ENCODE measurements at regions not wholly inside any gene's neighbourhood (a gene's known extent, or its start where the extent isn't known, plus 50 kb on each side); places are given as distances from the start of the nearest gene placed in this dataset.

- Histone ChIP-seq H3K4me2 (ENCODE audit: low read length) (no peak overlapping the region), H3K4ac (ENCODE audit: low read depth, low read length) (no peak overlapping the region), H2AK5ac (ENCODE audit: low read length) (no peak overlapping the region), H3K36me3 (ENCODE audit: control insufficient read depth in 1 of 2, insufficient read depth in 2 of 2, low read length in 2 of 2) (no peaks in the 10 kb centered on the region), H2BK12ac (ENCODE audit: low read length) (no peak overlapping the region), H3K9ac (ENCODE audit: low read length) (no peak overlapping the region), H3K18ac (ENCODE audit: low read length) (no peak overlapping the region), H4K8ac (ENCODE audit: low read depth, low read length) (no peak overlapping the region), H4K91ac (ENCODE audit: low read depth, low read length) (no peak overlapping the region), H2BK120ac (ENCODE audit: insufficient read depth, low read length, poor library complexity) (no peak overlapping the region), H3K27me3 (ENCODE audit: insufficient read depth, low read length) (no peaks in the 10 kb centered on the region), H3K79me1 (ENCODE audit: low read length) (no peaks in the 10 kb centered on the region), H4K12ac (ENCODE audit: low read depth, low read length) (no peak overlapping the region), H3K4me1 (ENCODE audit: control insufficient read depth in 1 of 2, insufficient read depth in 2 of 2, low read length in 2 of 2) (no peaks in the 10 kb centered on the region), H3K23ac (ENCODE audit: low read length) (no peak overlapping the region), H3K4me3 (ENCODE audit: low read depth, low read length) (no peak overlapping the region), H2AFZ (ENCODE audit: insufficient read depth, low read length, poor library complexity) (no peak overlapping the region), H3K9me3 (ENCODE audit: insufficient read depth, low read depth, low read length) (no peaks in the 10 kb centered on the region), H2BK5ac (ENCODE audit: low read depth, low read length, poor library complexity) (no peak overlapping the region), H3K27ac (ENCODE audit: low read depth, low read length) (no peak overlapping the region), H3K79me2 (ENCODE audit: control insufficient read depth, insufficient read depth, low read length, poor library complexity) (no peaks in the 10 kb centered on the region), H3K14ac (ENCODE audit: low read length) (no peak overlapping the region)
- WGBS (ENCODE audit: extremely low coverage, insufficient coverage, insufficient read length), result no CpG with 5 or more reads among the region's 1 CpG
- no peak for DNase-seq
These were observed 137.6 kb downstream of the GOLIM4 start for GRCh38 chr3:167958141-167958540.

GRCh38 chr3:167952969-167953368 lies 142.8 kb downstream of the GOLIM4 start:
- Histone ChIP-seq H3K4me3 (ENCODE audit: low read depth, low read length) (no peak overlapping the region), H2AFZ (ENCODE audit: insufficient read depth, low read length, poor library complexity) (no peak overlapping the region), H2BK120ac (ENCODE audit: insufficient read depth, low read length, poor library complexity) (no peak overlapping the region), H3K14ac (ENCODE audit: low read length) (no peak overlapping the region), H3K79me1 (ENCODE audit: low read length) (no peaks in the 10 kb centered on the region), H3K36me3 (ENCODE audit: control insufficient read depth in 1 of 2, insufficient read depth in 2 of 2, low read length in 2 of 2) (no peaks in the 10 kb centered on the region), H3K4me2 (ENCODE audit: low read length) (no peak overlapping the region), H3K27ac (ENCODE audit: low read depth, low read length) (no peak overlapping the region), H3K23ac (ENCODE audit: low read length) (no peak overlapping the region), H2BK12ac (ENCODE audit: low read length) (no peak overlapping the region), H3K4ac (ENCODE audit: low read depth, low read length) (no peak overlapping the region), H2AK5ac (ENCODE audit: low read length) (no peak overlapping the region), H3K4me1 (ENCODE audit: control insufficient read depth in 1 of 2, insufficient read depth in 2 of 2, low read length in 2 of 2) (no peaks in the 10 kb centered on the region), H3K18ac (ENCODE audit: low read length) (no peak overlapping the region), H4K91ac (ENCODE audit: low read depth, low read length) (no peak overlapping the region), H2BK5ac (ENCODE audit: low read depth, low read length, poor library complexity) (no peak overlapping the region), H4K8ac (ENCODE audit: low read depth, low read length) (no peak overlapping the region), H3K9ac (ENCODE audit: low read length) (no peak overlapping the region), H3K79me2 (ENCODE audit: control insufficient read depth, insufficient read depth, low read length, poor library complexity) (no peaks in the 10 kb centered on the region), H3K9me3 (ENCODE audit: insufficient read depth, low read depth, low read length) (no peaks in the 10 kb centered on the region), H4K12ac (ENCODE audit: low read depth, low read length) (no peak overlapping the region), H3K27me3 (ENCODE audit: insufficient read depth, low read length) (no peaks in the 10 kb centered on the region)
- WGBS (ENCODE audit: extremely low coverage, insufficient coverage, insufficient read length), result no CpG with 5 or more reads among the region's 4 CpGs
- no peak for DNase-seq

GRCh38 chr3:167950212-167950611 lies 145.5 kb downstream of the GOLIM4 start:
- no CpG with 5 or more reads among the region's 5 CpGs for WGBS (ENCODE audit: extremely low coverage, insufficient coverage, insufficient read length)
- Histone ChIP-seq H3K36me3 (ENCODE audit: control insufficient read depth in 1 of 2, insufficient read depth in 2 of 2, low read length in 2 of 2) (no peaks in the 10 kb centered on the region), H3K14ac (ENCODE audit: low read length) (no peak overlapping the region), H3K4me2 (ENCODE audit: low read length) (no peak overlapping the region), H3K9ac (ENCODE audit: low read length) (no peak overlapping the region), H4K8ac (ENCODE audit: low read depth, low read length) (no peak overlapping the region), H3K4me1 (ENCODE audit: control insufficient read depth in 1 of 2, insufficient read depth in 2 of 2, low read length in 2 of 2) (no peaks in the 10 kb centered on the region), H3K27me3 (ENCODE audit: insufficient read depth, low read length) (no peaks in the 10 kb centered on the region), H3K9me3 (ENCODE audit: insufficient read depth, low read depth, low read length) (no peaks in the 10 kb centered on the region), H3K79me1 (ENCODE audit: low read length) (no peaks in the 10 kb centered on the region), H3K18ac (ENCODE audit: low read length) (no peak overlapping the region), H2BK120ac (ENCODE audit: insufficient read depth, low read length, poor library complexity) (no peak overlapping the region), H3K79me2 (ENCODE audit: control insufficient read depth, insufficient read depth, low read length, poor library complexity) (no peaks in the 10 kb centered on the region), H4K12ac (ENCODE audit: low read depth, low read length) (no peak overlapping the region), H2BK12ac (ENCODE audit: low read length) (no peak overlapping the region), H3K4ac (ENCODE audit: low read depth, low read length) (no peak overlapping the region), H2AK5ac (ENCODE audit: low read length) (no peak overlapping the region), H4K91ac (ENCODE audit: low read depth, low read length) (no peak overlapping the region), H2AFZ (ENCODE audit: insufficient read depth, low read length, poor library complexity) (no peak overlapping the region), H3K27ac (ENCODE audit: low read depth, low read length) (no peak overlapping the region), H3K23ac (ENCODE audit: low read length) (no peak overlapping the region), H2BK5ac (ENCODE audit: low read depth, low read length, poor library complexity) (no peak overlapping the region), H3K4me3 (ENCODE audit: low read depth, low read length) (no peak overlapping the region)
- DNase-seq, result no peak

GRCh38 chr3:167941234-167941995 lies 154.3 kb downstream of the GOLIM4 start:
- H3K27ac ChIP-seq (ENCODE audit: low read depth, low read length), result no peak overlapping the region
- H3K9me3 ChIP-seq (ENCODE audit: insufficient read depth, low read depth, low read length), result no peaks in the 10 kb centered on the region
- no peak overlapping the region for H4K91ac ChIP-seq (ENCODE audit: low read depth, low read length)
- H3K36me3 ChIP-seq (ENCODE audit: control insufficient read depth in 1 of 2, insufficient read depth in 2 of 2, low read length in 2 of 2), result no peaks in the 10 kb centered on the region
- H3K4me2 ChIP-seq (ENCODE audit: low read length), result no peak overlapping the region
- no CpG with 5 or more reads among the region's 7 CpGs for WGBS (ENCODE audit: extremely low coverage, insufficient coverage, insufficient read length)
- H3K79me1 ChIP-seq (ENCODE audit: low read length), result no peaks in the 10 kb centered on the region
- H3K4me3 ChIP-seq (ENCODE audit: low read depth, low read length), result no peak overlapping the region
- no peaks in the 10 kb centered on the region for H3K27me3 ChIP-seq (ENCODE audit: insufficient read depth, low read length)
- no peak overlapping the region for H2BK120ac ChIP-seq (ENCODE audit: insufficient read depth, low read length, poor library complexity)
- H3K79me2 ChIP-seq (ENCODE audit: control insufficient read depth, insufficient read depth, low read length, poor library complexity), result no peaks in the 10 kb centered on the region
- no peak overlapping the region for H4K12ac ChIP-seq (ENCODE audit: low read depth, low read length)
- H3K18ac ChIP-seq (ENCODE audit: low read length), result no peak overlapping the region
- no peak overlapping the region for H2AFZ ChIP-seq (ENCODE audit: insufficient read depth, low read length, poor library complexity)
- no peak overlapping the region for H2AK5ac ChIP-seq (ENCODE audit: low read length)
- no peaks in the 10 kb centered on the region for H3K4me1 ChIP-seq (ENCODE audit: control insufficient read depth in 1 of 2, insufficient read depth in 2 of 2, low read length in 2 of 2)
- no peak overlapping the region for H4K8ac ChIP-seq (ENCODE audit: low read depth, low read length)
- H3K4ac ChIP-seq (ENCODE audit: low read depth, low read length), result no peak overlapping the region
- no peak overlapping the region for H2BK12ac ChIP-seq (ENCODE audit: low read length)
- no peak overlapping the region for H3K23ac ChIP-seq (ENCODE audit: low read length)
- no peak overlapping the region for H2BK5ac ChIP-seq (ENCODE audit: low read depth, low read length, poor library complexity)
- peak; percentile 1 to 23 for DNase-seq
- H3K14ac ChIP-seq (ENCODE audit: low read length), result no peak overlapping the region
- H3K9ac ChIP-seq (ENCODE audit: low read length), result no peak overlapping the region
